ENCODE measurements at regions not wholly inside any gene's neighbourhood (a gene's known extent, or its start where the extent isn't known, plus 50 kb on each side); places are given as distances from the start of the nearest gene placed in this dataset.

DNA sequence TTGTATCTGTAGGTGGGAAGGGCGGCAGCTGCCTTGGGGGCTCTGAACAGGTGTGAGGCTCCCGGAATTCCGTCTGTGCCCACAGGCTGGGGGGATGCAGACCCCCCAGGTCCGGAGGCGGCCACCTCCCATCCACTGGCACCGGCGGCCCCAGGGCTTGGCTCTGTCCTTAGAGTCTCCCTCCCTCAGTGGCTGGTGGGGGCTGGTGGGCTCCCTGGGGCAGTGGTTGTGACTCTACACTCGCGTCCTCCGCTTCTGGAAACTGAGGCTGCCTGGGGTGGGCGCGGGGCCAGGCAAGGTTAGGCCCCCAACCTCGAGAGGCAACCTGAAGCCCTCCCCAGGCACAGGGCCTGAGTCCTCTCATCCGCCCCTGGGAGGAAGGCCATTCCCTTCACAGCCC lies 1305.4 kb downstream of the BRD1 start:
- Histone ChIP-seq H3K4me3 (ENCODE audit: low read depth, low read length) (no peak overlapping the region), H3K27ac (ENCODE audit: extremely low read depth, low read depth, low read length) (no peak overlapping the region), H3K4me1 (ENCODE audit: control insufficient read depth, insufficient read depth, low read length) (no peaks in the 10 kb centered on the region), H3K9me3 (ENCODE audit: control insufficient read depth, insufficient read depth, low read depth, low read length) (no peaks in the 10 kb centered on the region), H3K36me3 (ENCODE audit: control insufficient read depth in 2 of 2, insufficient read depth in 1 of 2, low read length in 2 of 2) (no peaks in the 10 kb centered on the region)
- ChIA-PET POLR2A (no interaction called here), CTCF (no interaction called here)
- TF ChIP-seq ZNF292 (tag by site-specific recombination; IDR thresholded peaks at IDR 0.05; ENCODE audit: borderline replicate concordance, low read depth) (no peak), ZNF146 (tag by site-specific recombination; IDR thresholded peaks at IDR 0.05) (no peak), ZFP41 (tag by site-specific recombination; IDR thresholded peaks at IDR 0.05; ENCODE audit: borderline replicate concordance) (no peak), OSR2 (tag by site-specific recombination; IDR thresholded peaks at IDR 0.05) (no peak), ZNF23 (tag by site-specific recombination; IDR thresholded peaks at IDR 0.05; ENCODE audit: borderline replicate concordance) (no peak), ZNF184 (tag by site-specific recombination; IDR thresholded peaks at IDR 0.05) (no peak), ZNF37A (tag by site-specific recombination; IDR thresholded peaks at IDR 0.05) (no peak), ZNF112 (tag by site-specific recombination; IDR thresholded peaks at IDR 0.05) (no peak), ZNF140 (tag by site-specific recombination; IDR thresholded peaks at IDR 0.05) (no peak), ZNF670 (tag by site-specific recombination; IDR thresholded peaks at IDR 0.05; ENCODE audit: low read depth) (no peak), ZNF510 (tag by site-specific recombination; IDR thresholded peaks at IDR 0.05; ENCODE audit: insufficient replicate concordance) (no peak)
- TF ChIP-seq, protein P1, sequence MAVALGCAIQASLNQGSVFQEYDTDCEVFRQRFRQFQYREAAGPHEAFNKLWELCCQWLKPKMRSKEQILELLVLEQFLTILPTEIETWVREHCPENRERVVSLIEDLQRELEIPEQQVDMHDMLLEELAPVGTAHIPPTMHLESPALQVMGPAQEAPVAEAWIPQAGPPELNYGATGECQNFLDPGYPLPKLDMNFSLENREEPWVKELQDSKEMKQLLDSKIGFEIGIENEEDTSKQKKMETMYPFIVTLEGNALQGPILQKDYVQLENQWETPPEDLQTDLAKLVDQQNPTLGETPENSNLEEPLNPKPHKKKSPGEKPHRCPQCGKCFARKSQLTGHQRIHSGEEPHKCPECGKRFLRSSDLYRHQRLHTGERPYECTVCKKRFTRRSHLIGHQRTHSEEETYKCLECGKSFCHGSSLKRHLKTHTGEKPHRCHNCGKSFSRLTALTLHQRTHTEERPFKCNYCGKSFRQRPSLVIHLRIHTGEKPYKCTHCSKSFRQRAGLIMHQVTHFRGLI (tag by site-specific recombination; IDR thresholded peaks at IDR 0.05), result no peak

DNA sequence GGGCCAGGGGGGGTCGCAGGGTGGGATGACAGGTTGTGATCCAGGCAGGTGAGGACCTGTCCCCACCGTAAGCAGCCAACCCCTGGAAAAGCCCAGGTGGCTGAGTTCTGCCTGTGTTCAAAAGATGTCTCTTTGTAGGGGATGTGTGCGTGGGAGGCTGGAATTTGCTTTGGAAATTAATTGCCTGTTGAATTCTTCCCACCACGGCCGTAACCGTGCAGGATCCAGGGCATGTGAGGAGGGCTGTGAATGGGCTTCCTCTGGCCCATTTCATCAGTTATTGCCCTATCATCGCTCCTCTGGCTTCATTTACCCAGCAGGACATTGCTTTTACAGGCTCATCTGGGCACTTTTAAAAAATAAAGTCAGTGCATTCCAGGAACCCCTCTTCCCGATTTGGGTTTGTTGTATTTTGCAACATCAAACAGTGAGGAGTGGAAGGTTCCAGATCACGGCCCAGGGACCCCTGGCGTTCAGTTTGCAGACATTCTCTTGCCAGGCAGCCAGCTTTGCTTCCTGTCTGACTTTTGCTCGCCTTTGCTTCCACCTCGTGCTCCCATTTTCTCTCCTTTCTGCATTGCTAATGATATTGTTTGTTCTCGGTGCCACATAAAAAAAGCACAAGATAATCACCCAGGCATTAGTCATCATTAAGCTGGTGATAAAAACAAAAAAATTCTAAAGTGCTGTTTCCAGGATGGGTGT lies 1306.6 kb downstream of the BRD1 start:
- H3K36me3 ChIP-seq (ENCODE audit: control insufficient read depth in 2 of 2, insufficient read depth in 1 of 2, low read length in 2 of 2), result no peaks in the 10 kb centered on the region
- no peaks in the 10 kb centered on the region for H3K9me3 ChIP-seq (ENCODE audit: control insufficient read depth, insufficient read depth, low read depth, low read length)
- H3K27ac ChIP-seq (ENCODE audit: extremely low read depth, low read depth, low read length), result no peak overlapping the region
- CTCF ChIA-PET, result no interaction called here
- H3K4me3 ChIP-seq (ENCODE audit: low read depth, low read length), result no peak overlapping the region
- no peaks in the 10 kb centered on the region for H3K4me1 ChIP-seq (ENCODE audit: control insufficient read depth, insufficient read depth, low read length)
- TF ChIP-seq GLIS1 (tag by site-specific recombination; IDR thresholded peaks at IDR 0.05) (0 out of 2 replicates have a peak, but pooled peaks have one; percentile 13), ZNF792 (tag by site-specific recombination; IDR thresholded peaks at IDR 0.05) (no peak), ZNF121 (tag by site-specific recombination; IDR thresholded peaks at IDR 0.05) (no peak), EGR2 (tag by site-specific recombination; IDR thresholded peaks at IDR 0.05; ENCODE audit: low read depth) (peak; percentile 29; the same call in 1 of the 2 replicates), ZFHX2 (tag by site-specific recombination; conservative IDR thresholded peaks at IDR 0.05) (peak; percentile 37)
- POLR2A ChIA-PET, result no interaction called here

DNA sequence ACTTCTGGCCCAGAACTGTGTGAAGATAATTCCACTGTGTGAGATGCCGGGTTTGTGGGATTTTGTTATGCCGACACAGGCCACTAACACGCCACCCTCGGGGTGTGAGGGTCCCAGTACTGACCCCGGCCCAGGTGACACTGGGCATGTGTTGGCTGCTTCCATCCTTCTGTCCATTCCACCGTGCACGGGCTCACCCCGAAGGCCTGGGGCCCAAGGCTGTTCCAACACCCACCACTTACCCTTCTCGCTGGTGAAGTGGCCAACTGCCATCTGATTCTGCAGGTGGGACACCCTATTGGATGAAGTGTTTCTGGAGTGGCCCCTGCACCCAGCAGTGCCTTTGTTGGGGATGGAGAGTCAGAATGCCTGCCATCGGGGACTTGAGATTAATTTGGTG lies 1307.5 kb downstream of the BRD1 start:
- Histone ChIP-seq H3K27ac (ENCODE audit: extremely low read depth, low read depth, low read length) (no peak overlapping the region), H3K9me3 (ENCODE audit: control insufficient read depth, insufficient read depth, low read depth, low read length) (no peaks in the 10 kb centered on the region), H3K4me3 (ENCODE audit: low read depth, low read length) (no peak overlapping the region), H3K36me3 (ENCODE audit: control insufficient read depth in 2 of 2, insufficient read depth in 1 of 2, low read length in 2 of 2) (no peaks in the 10 kb centered on the region), H3K4me1 (ENCODE audit: control insufficient read depth, insufficient read depth, low read length) (no peaks in the 10 kb centered on the region)
- ChIA-PET POLR2A (no interaction called here), CTCF (no interaction called here)
- TF ChIP-seq, protein P2, sequence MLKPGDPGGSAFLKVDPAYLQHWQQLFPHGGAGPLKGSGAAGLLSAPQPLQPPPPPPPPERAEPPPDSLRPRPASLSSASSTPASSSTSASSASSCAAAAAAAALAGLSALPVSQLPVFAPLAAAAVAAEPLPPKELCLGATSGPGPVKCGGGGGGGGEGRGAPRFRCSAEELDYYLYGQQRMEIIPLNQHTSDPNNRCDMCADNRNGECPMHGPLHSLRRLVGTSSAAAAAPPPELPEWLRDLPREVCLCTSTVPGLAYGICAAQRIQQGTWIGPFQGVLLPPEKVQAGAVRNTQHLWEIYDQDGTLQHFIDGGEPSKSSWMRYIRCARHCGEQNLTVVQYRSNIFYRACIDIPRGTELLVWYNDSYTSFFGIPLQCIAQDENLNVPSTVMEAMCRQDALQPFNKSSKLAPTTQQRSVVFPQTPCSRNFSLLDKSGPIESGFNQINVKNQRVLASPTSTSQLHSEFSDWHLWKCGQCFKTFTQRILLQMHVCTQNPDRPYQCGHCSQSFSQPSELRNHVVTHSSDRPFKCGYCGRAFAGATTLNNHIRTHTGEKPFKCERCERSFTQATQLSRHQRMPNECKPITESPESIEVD (tag by site-specific recombination; IDR thresholded peaks at IDR 0.05), result no peak
- TF ChIP-seq ZNF571 (tag by site-specific recombination; IDR thresholded peaks at IDR 0.05) (no peak), ZSCAN23 (tag by site-specific recombination; IDR thresholded peaks at IDR 0.05) (no peak), ZNF169 (tag by site-specific recombination; IDR thresholded peaks at IDR 0.05) (no peak), ZNF23 (tag by site-specific recombination; IDR thresholded peaks at IDR 0.05; ENCODE audit: borderline replicate concordance) (no peak), ZSCAN16 (tag by site-specific recombination; IDR thresholded peaks at IDR 0.05) (no peak), RBAK (tag by site-specific recombination; IDR thresholded peaks at IDR 0.05) (no peak), GLIS1 (tag by site-specific recombination; IDR thresholded peaks at IDR 0.05) (no peak)
- TF ChIP-seq, protein P3, sequence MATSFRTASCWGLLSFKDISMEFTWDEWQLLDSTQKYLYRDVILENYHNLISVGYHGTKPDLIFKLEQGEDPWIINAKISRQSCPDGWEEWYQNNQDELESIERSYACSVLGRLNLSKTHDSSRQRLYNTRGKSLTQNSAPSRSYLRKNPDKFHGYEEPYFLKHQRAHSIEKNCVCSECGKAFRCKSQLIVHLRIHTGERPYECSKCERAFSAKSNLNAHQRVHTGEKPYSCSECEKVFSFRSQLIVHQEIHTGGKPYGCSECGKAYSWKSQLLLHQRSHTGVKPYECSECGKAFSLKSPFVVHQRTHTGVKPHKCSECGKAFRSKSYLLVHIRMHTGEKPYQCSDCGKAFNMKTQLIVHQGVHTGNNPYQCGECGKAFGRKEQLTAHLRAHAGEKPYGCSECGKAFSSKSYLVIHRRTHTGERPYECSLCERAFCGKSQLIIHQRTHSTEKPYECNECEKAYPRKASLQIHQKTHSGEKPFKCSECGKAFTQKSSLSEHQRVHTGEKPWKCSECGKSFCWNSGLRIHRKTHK (tag by site-specific recombination; IDR thresholded peaks at IDR 0.05), result no peak
